Endothelial cell of umbilical vein (primary cell): ENCODE measurements at regions not wholly inside any gene's neighbourhood (a gene's known extent, or its start where the extent isn't known, plus 50 kb on each side); places are given as distances from the start of the nearest gene placed in this dataset.

ENCODE experiments used
- BruUV-seq: library from RNA; stranded (reverse); fragments of 400-500 nt; replicated peaks from 2 replicates; lab custom pipeline; 2021; lab: Mats Ljungman, UMichigan
- CTCF ChIA-PET: fragments of 300-600, 350-600 bp; sonication (Branson Sonifier 250); formaldehyde crosslinking; loops from one replicate; lab custom pipeline; 2021; ENCODE audit warnings: antibody characterized with exemption, inconsistent platforms; lab: Charles Lee
- POLR2A ChIA-PET: fragments of 300-600, 350-600 bp; sonication (Branson Sonifier 250); formaldehyde crosslinking; loops from one replicate; lab custom pipeline; 2021; ENCODE audit warnings: antibody characterized with exemption, inconsistent platforms; lab: Charles Lee
- DNase-seq: peaks from one replicate; pipeline ENCODE4 v3.0.0-alpha.2; 2011; ENCODE audit warnings: low read depth, low spot score
- FAIRE-seq: peaks from 2 replicates; lab custom pipeline; 2011; peaks lifted over from hg19 to GRCh38; lab: Jason Lieb, UNC
- H2AFZ ChIP-seq: 2 replicates; pipeline ENCODE4 v1.6.0; 2012; ENCODE audit warnings: low read depth, low read length, control low read depth, inconsistent platforms
- H3K27ac ChIP-seq: 2 replicates; pipeline ENCODE4 v1.5.1; 2011; ENCODE audit warnings: low read depth, mild to moderate bottlenecking, control low read depth, low read length, moderate library complexity; ENCODE audit not compliant: insufficient read depth
- H3K27me3 ChIP-seq, 2 experiments: 2 replicates each; pipeline versions ENCODE4 v1.6.0 to v1.6.1; 2011; ENCODE audit warnings: low read length in 2 of 2, mixed read lengths in 1 of 2; ENCODE audit not compliant: control insufficient read depth in 2 of 2, insufficient read depth in 2 of 2
- H3K36me3 ChIP-seq, 2 experiments: 2 replicates in 1 of 2; 3 replicates in 1 of 2; pipeline ENCODE4 v1.5.1; 2011; ENCODE audit warnings: low read length in 2 of 2, mild to moderate bottlenecking in 1 of 2, moderate library complexity in 1 of 2; ENCODE audit not compliant: control insufficient read depth in 2 of 2, insufficient read depth in 2 of 2; ENCODE audit errors: extremely low read depth in 1 of 2
- H3K4me1 ChIP-seq: 3 replicates; pipeline ENCODE4 v1.5.1; 2011; ENCODE audit warnings: mild to moderate bottlenecking, low read length; ENCODE audit not compliant: control insufficient read depth, insufficient read depth; ENCODE audit errors: extremely low read depth
- H3K4me2 ChIP-seq: 2 replicates; pipeline ENCODE4 v1.6.1; 2011; ENCODE audit warnings: low read length, control low read depth, mixed read lengths; ENCODE audit not compliant: insufficient read depth
- H3K4me3 ChIP-seq, 3 experiments: fragments of 200-600 bp in 1 of 3; sonication (generic), shearing (Covaris generic) in 1 of 3; replicated peaks in 1 of 3; 2 replicates each; pipeline ENCODE4 v1.5.1; 2011 to 2016; ENCODE audit warnings: control low read depth in 3 of 3, low read length in 3 of 3, mild to moderate bottlenecking in 2 of 3, inconsistent platforms in 1 of 3, low read depth in 1 of 3, moderate library complexity in 1 of 3; ENCODE audit not compliant: insufficient read depth in 1 of 3
- H3K79me2 ChIP-seq: 2 replicates; pipeline ENCODE4 v1.6.0; 2012; ENCODE audit warnings: low read length, inconsistent platforms; ENCODE audit not compliant: control insufficient read depth, insufficient read depth
- H3K9ac ChIP-seq: replicated peaks from 2 replicates; pipeline ENCODE3; 2011; ENCODE audit warnings: low read length, control low read depth; ENCODE audit not compliant: insufficient read depth; ENCODE audit errors: extremely low read depth
- H3K9me1 ChIP-seq: replicated peaks from 3 replicates; pipeline ENCODE4 v1.6.0; 2011; ENCODE audit warnings: mild to moderate bottlenecking, low read length; ENCODE audit not compliant: control insufficient read depth, insufficient read depth; ENCODE audit errors: extremely low read depth
- H3K9me3 ChIP-seq: replicated peaks from 2 replicates; pipeline ENCODE4 v1.5.1; 2012; ENCODE audit warnings: low read length, inconsistent platforms; ENCODE audit not compliant: control insufficient read depth, insufficient read depth
- H4K20me1 ChIP-seq: replicated peaks from 2 replicates; pipeline ENCODE3; 2011; ENCODE audit warnings: mild to moderate bottlenecking, low read length; ENCODE audit not compliant: control insufficient read depth, insufficient read depth; ENCODE audit errors: extremely low read depth
- CTCF ChIP-seq, 2 donors: IDR thresholded peaks; 1 replicate in 1 of 2; 2 replicates in 1 of 2; pipeline ENCODE4 v1.5.1; 2011; ENCODE audit warnings: low read length in 2 of 2, mild to moderate bottlenecking in 2 of 2, moderate library complexity in 2 of 2, control low read depth in 1 of 2, inconsistent platforms in 1 of 2, low read depth in 1 of 2; ENCODE audit not compliant: insufficient read depth in 1 of 2; ENCODE audit errors: extremely low read depth in 1 of 2
- EZH2 ChIP-seq: IDR thresholded peaks from 2 replicates; pipeline ENCODE4 v1.6.1; 2012; ENCODE audit warnings: borderline replicate concordance, low read depth, mild to moderate bottlenecking, moderate library complexity, low read length, inconsistent platforms; ENCODE audit not compliant: severe bottlenecking
- FOS ChIP-seq: IDR thresholded peaks from 2 replicates; pipeline ENCODE4 v1.6.1; 2011; ENCODE audit warnings: mild to moderate bottlenecking, low read length, moderate library complexity, borderline replicate concordance; ENCODE audit not compliant: insufficient read depth
- GATA2 ChIP-seq: IDR thresholded peaks from 2 replicates; pipeline ENCODE4 v1.7.0; 2011; ENCODE audit warnings: low read depth, mild to moderate bottlenecking, moderate library complexity, mixed read lengths, low read length; ENCODE audit not compliant: insufficient read length, insufficient read depth
- JUN ChIP-seq: IDR thresholded peaks from 2 replicates; pipeline ENCODE4 v1.6.1; 2011; ENCODE audit warnings: borderline replicate concordance, low read depth; ENCODE audit not compliant: insufficient read length, insufficient read depth
- MAX ChIP-seq: IDR thresholded peaks from 2 replicates; pipeline ENCODE4 v1.6.1; 2011; ENCODE audit not compliant: insufficient read depth, insufficient read length
- MYC ChIP-seq: IDR thresholded peaks from one replicate; pipeline ENCODE4 v1.6.1; 2011; ENCODE audit warnings: mild to moderate bottlenecking, low read depth, low read length
- POLR2A ChIP-seq: IDR thresholded peaks from 2 replicates; pipeline ENCODE4 v1.6.1; 2012; ENCODE audit warnings: low read depth, mild to moderate bottlenecking, control low read depth, low read length
- POLR2AphosphoS5 ChIP-seq: IDR thresholded peaks from 2 replicates; pipeline ENCODE4 v1.6.1; 2012; ENCODE audit warnings: low read depth, mild to moderate bottlenecking, control low read depth, low read length, moderate library complexity; ENCODE audit not compliant: insufficient read depth
- dilution Hi-C: fragments of 300-500 bp; cut with MboI; formaldehyde crosslinking; loops from one replicate; pipeline ENCODE4 v1.15.0; 2019; ENCODE audit warnings: low sequenced_read_pairs; ENCODE audit not compliant: extremely low pct_ligation_motif_present
- intact Hi-C: fragments of 100-400 bp; cut with micrococcal nuclease; formaldehyde crosslinking; loops from one replicate; pipeline ENCODE4 v1.10.0; 2022

- BruUV-seq: no TSS peak
- Histone ChIP-seq H3K4me1 (no peaks in the 10 kb centered on the region), H3K79me2 (no peaks in the 10 kb centered on the region), H3K9me3 (no peaks in the 10 kb centered on the region), H3K9ac (no peak overlapping the region), H2AFZ (no peak overlapping the region), H3K27ac (no peak overlapping the region), H3K36me3 (no peaks in the 10 kb centered on the region), H3K9me1 (no peaks in the 10 kb centered on the region), H3K4me3 (no peak overlapping the region), H4K20me1 (no peaks in the 10 kb centered on the region), H3K4me2 (no peak overlapping the region), H3K27me3 (no peaks in the 10 kb centered on the region)
- FAIRE-seq (no peak), DNase-seq (no peak)
- intact Hi-C loops (no loop called here), dilution Hi-C loops (no loop called here)
- TF ChIP-seq JUN (no peak), MYC (no peak), EZH2 (no peak), MAX (no peak), CTCF (IDR thresholded peaks at IDR 0.05; ENCODE audit: extremely low read depth in 1 of 2, insufficient read depth in 1 of 2, low read depth in 1 of 2, low read length in 2 of 2) (no peak), GATA2 (no peak), POLR2AphosphoS5 (no peak), POLR2A (no peak), FOS (no peak)
- POLR2A ChIA-PET: no interaction called here
- CTCF ChIA-PET: no interaction called here
These were observed 413.6 kb upstream of the TNC start for GRCh38 chr9:115531410-115532125.
